ENCODE measurements at regions not wholly inside any gene's neighbourhood (a gene's known extent, or its start where the extent isn't known, plus 50 kb on each side); places are given as distances from the start of the nearest gene placed in this dataset.
"Not testable (repeated sequence)": the region's sequence is repeated elsewhere in the genome, so short reads cannot be mapped to it uniquely, and the experiment has no call there.

- no peak for DNase-seq (ENCODE audit: low read depth, low spot score)
Measured at GRCh38 chr11:115625502-115625901, 121.3 kb upstream of the CADM1 start.

- no peak for DNase-seq (ENCODE audit: low read depth, low spot score)
Measured at GRCh38 chr11:115624065-115624464, 119.8 kb upstream of the CADM1 start.

GRCh38 chr11:115623021-115623451 lies 118.8 kb upstream of the CADM1 start:
- no peak for DNase-seq (ENCODE audit: low read depth, low spot score)

- DNase-seq (ENCODE audit: low read depth, low spot score) = no peak
Measured at GRCh38 chr11:115618428-115618827, 114.2 kb upstream of the CADM1 start.

GRCh38 chr11:115617767-115618166 lies 113.6 kb upstream of the CADM1 start:
- no peak for DNase-seq (ENCODE audit: low read depth, low spot score)

GRCh38 chr11:115616971-115617370 lies 112.8 kb upstream of the CADM1 start:
- DNase-seq (ENCODE audit: low read depth, low spot score) = no peak

- no peak for DNase-seq (ENCODE audit: low read depth, low spot score)
Measured at GRCh38 chr11:115613986-115614632, 109.9 kb upstream of the CADM1 start.

GRCh38 chr11:115613004-115613403 lies 108.8 kb upstream of the CADM1 start:
- no peak for DNase-seq (ENCODE audit: low read depth, low spot score)

GRCh38 chr11:115612046-115612730 lies 108.0 kb upstream of the CADM1 start:
- DNase-seq (ENCODE audit: low read depth, low spot score) = no peak

- DNase-seq (ENCODE audit: low read depth, low spot score) = no peak
Measured at GRCh38 chr11:115611343-115611742, 107.1 kb upstream of the CADM1 start.

GRCh38 chr11:115610908-115611307 lies 106.7 kb upstream of the CADM1 start:
- no peak for DNase-seq (ENCODE audit: low read depth, low spot score)

- DNase-seq (ENCODE audit: low read depth, low spot score) = not testable (repeated sequence)
Measured at GRCh38 chr11:115610234-115610633, 106.0 kb upstream of the CADM1 start.

- DNase-seq (ENCODE audit: low read depth, low spot score) = no peak
Measured at GRCh38 chr11:115608976-115609375, 104.8 kb upstream of the CADM1 start.

- no peak for DNase-seq (ENCODE audit: low read depth, low spot score)
Measured at GRCh38 chr11:115607621-115608221, 103.5 kb upstream of the CADM1 start.

- DNase-seq (ENCODE audit: low read depth, low spot score) = no peak
Measured at GRCh38 chr11:115606498-115607220, 102.4 kb upstream of the CADM1 start.

- DNase-seq (ENCODE audit: low read depth, low spot score) = no peak
Measured at GRCh38 chr11:115605871-115606497, 101.8 kb upstream of the CADM1 start.

GRCh38 chr11:115605397-115605796 lies 101.2 kb upstream of the CADM1 start:
- DNase-seq (ENCODE audit: low read depth, low spot score) = not testable (repeated sequence)

GRCh38 chr11:115599125-115599524 lies 94.9 kb upstream of the CADM1 start:
- DNase-seq (ENCODE audit: low read depth, low spot score) = no peak

GRCh38 chr11:115598257-115598901 lies 94.2 kb upstream of the CADM1 start:
- no peak for DNase-seq (ENCODE audit: low read depth, low spot score)

- no peak for DNase-seq (ENCODE audit: low read depth, low spot score)
Measured at GRCh38 chr11:115591380-115591779, 87.2 kb upstream of the CADM1 start.

- DNase-seq (ENCODE audit: low read depth, low spot score) = no peak
Measured at GRCh38 chr11:115590254-115590653, 86.0 kb upstream of the CADM1 start.

Data from pulmonary artery endothelial cell (primary cell).